ENCODE measurements at regions not wholly inside any gene's neighbourhood (a gene's known extent, or its start where the extent isn't known, plus 50 kb on each side); places are given as distances from the start of the nearest gene placed in this dataset.
"Not testable (repeated sequence)": the region's sequence is repeated elsewhere in the genome, so short reads cannot be mapped to it uniquely, and the experiment has no call there.

DNA sequence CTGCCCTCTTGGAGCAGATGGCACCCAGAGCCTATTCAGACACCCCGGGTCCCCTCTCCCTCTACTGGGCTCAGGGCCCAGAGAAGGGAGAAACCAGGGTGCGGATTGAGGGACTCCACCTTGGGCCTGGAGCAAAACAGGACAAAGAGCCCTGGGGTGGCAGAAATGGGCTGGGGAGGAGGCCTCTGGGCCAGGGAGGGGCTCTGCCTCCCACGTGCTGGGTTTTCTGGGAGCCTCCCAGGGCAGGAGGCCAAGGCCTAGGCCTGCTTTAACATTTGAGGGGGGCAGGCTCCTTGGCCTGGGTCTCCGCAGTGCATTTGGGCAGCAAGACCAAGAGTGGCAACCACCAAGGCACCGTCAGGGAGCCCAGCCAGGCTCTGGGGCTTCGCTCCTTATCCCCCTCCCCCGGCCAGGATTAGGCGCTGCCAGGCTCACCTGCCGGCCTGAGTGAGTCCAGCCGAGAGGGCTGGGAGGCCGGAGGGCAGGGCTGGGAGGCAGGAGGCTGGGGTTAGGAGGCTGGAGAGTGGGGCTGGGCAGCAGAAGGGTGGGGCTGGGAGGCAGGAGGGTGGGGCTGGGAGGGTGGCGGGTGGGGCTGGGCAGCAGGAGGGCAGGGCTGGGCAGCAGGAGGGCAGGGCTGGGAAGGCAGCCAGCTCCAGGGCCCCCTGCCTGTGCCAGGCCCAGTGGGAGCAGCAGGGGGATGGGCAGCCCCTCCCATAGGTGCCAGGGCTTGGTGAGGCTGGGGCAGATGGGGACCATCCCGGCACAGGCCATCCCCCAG, 101.8 kb upstream of the EIF5 start:
- DNase-seq (ENCODE audit: low read depth) = no peak

GRCh38 chr14:103232831-103233319, 101.2 kb upstream of the EIF5 start:
- DNase-seq (ENCODE audit: low read depth) = no peak

DNA sequence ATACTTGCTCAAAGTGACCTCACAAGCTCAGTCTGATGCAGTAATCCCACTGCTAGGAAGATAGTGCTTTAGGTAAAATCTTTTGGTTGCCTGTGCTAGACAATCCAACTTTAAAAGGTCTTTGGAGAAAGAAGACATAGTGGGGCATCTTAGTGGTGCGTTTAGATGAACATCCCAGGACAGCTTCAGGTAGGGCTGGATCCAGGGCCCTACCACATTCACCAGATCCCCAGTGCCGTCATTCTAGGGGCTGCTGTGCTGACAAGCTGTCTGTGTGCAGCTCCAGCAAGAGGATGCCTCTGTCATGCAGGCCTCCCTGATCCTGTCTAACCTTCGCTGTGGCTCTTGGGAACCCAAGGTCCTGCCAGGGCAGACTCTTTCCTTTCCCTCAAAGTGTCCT, 100.7 kb upstream of the EIF5 start:
- no peak for DNase-seq (ENCODE audit: low read depth)

- DNase-seq (ENCODE audit: low read depth) = not testable (repeated sequence)
These were observed 99.2 kb upstream of the EIF5 start for GRCh38 chr14:103234826-103235225.

DNA sequence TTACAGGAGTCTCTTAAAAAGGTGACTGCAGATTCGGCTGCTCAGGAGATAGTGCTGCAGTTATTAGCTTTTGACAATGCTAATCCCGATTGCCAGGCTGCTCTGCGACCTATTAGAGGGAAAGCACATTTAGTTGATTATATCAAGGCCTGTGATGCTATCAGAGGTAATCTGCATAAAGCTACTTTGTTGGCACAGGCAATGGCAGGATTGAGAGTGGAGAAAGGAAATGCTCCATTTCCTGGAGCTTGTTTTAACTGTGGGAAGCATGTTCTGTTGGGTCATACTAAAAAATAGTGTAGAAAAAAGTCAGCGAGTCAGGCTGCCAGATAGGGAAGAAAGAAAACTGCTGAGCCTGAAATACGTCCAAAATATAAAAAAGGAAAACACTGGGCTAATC, 98.5 kb upstream of the EIF5 start:
- not testable (repeated sequence) for DNase-seq (ENCODE audit: low read depth)

- DNase-seq (ENCODE audit: low read depth) = no peak
These were observed 94.3 kb upstream of the EIF5 start for GRCh38 chr14:103239751-103240150.

GRCh38 chr14:103241531-103241930, 92.5 kb upstream of the EIF5 start:
- no peak for DNase-seq (ENCODE audit: low read depth)

DNA sequence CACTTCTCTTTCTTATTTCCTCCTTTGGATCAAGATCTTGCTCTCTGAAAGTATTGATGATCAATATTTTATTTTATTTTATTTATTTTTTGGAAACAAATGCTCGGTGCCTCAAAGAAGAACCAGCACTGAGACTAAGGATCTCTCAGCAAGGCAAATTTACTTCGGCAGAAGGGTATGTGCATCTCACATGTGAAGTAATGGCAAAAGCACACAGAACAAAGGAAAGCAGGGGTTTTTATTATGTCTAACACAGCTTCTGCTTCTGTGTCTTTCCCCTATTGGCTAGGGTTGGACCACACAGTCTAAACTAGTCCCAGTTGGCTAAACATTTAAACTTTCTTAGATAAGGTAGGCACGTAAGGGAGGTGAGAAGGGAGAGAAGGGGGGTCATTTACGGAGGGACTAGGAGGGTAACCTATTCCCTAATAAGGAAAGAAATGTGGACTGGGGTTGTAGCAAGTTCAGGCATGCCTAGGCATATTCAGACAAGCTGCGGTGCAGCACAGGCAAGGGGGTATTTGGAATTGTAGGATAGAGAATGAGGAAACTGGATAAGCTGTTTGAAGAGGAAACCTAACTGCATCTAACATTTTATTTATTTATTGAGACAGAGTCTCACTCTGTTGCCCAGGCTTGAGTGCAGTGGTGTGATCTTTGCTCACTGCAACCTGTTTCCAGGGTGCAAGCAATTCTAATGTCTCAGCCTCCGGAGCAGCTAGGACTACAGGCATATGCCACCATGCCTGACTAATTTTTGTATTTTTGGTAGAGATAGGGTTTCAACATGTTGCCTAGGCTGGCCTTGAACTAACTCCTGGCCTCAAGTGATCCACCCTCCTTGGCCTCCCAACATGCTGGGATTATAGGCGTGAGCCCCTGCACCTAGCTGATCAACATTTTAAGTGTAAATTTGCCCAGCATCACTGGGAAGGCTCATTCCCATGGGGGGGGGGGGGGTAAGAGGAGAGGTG, 90.0 kb upstream of the EIF5 start:
- DNase-seq (ENCODE audit: low read depth) = no peak

- not testable (repeated sequence) for DNase-seq (ENCODE audit: low read depth)
These were observed 88.4 kb upstream of the EIF5 start for GRCh38 chr14:103245624-103246031.

GRCh38 chr14:103246070-103246469, 88.0 kb upstream of the EIF5 start:
- DNase-seq (ENCODE audit: low read depth) = no peak

GRCh38 chr14:103247169-103247606, 86.8 kb upstream of the EIF5 start:
- no peak for DNase-seq (ENCODE audit: low read depth)

DNA sequence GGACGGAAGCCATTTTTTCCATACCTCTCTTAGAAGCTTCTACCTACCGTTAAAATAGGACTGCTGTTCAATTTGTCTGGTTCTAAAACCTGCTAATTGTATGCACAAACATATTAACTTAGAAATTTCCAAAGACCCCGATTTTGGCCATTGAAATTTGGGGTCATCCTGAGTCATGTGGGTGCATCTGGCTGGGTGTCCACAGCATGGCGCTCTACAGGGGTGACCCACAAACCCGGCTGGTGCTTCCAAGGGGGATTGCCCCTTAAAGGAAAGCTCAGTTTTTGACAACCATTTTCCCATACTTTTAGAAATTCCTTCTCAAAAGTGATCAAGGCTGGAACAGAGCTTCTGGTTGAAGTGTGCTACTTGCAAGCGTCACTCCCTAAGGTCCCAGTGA, 83.9 kb upstream of the EIF5 start:
- no peak for DNase-seq (ENCODE audit: low read depth)

GRCh38 chr14:103250874-103251273, 83.2 kb upstream of the EIF5 start:
- no peak for DNase-seq (ENCODE audit: low read depth)

- no peak for DNase-seq (ENCODE audit: low read depth)
These were observed 78.5 kb upstream of the EIF5 start for GRCh38 chr14:103255555-103255954.

DNA sequence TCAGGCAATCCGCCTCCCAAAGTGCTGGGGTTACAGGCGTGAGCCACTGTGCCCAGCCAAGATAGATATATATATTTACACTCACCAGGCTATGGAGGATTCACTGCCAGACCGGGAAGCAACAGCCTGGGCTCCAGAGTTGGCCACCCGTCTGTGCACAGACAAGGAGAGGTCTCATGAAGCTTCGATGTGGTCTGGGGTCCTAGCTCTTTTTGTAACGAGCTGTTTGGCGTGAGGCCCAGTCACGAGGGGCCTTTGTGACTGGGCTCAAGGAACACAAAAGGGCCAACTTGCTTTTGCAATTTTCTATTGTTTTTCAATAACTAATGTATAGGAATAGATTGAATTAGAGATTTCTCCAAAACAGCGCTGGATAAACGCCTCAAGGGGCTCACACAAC, 77.6 kb upstream of the EIF5 start:
- DNase-seq (ENCODE audit: low read depth) = no peak

DNA sequence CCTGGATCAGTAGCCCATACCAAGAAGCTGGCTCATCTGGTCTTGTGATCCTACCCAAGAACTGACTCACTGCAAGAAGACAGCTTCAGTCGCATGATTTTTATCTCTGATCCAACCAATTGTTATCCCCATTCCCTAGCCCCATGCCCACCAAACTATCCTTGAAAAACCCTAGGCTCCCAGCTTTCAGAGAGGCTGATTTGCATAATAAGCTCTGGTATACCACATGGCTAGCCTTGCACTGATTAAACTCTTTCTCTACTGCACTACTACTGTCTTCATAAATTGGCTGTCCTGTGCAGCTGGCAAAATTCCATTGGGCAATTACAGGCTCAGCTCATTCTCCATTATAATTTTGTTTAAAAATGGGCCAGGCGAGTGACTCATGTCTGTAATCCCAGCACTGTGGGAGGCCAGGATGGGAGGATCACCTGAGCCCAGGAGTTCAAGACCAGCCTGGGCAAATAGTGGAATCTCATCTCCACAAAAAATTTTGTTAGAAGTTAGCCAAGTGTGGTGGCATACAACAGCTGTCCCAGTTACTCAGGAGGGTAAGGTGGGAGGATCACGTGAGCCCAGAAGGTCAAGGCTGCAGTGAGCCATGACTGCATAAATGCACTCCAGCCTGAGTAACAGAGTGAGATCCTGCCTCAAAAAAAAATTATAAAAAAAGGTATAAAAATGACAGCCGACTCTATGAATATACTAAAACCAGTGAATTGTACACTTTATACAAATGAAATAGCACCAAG, 76.7 kb upstream of the EIF5 start:
- DNase-seq (ENCODE audit: low read depth) = no peak

DNA sequence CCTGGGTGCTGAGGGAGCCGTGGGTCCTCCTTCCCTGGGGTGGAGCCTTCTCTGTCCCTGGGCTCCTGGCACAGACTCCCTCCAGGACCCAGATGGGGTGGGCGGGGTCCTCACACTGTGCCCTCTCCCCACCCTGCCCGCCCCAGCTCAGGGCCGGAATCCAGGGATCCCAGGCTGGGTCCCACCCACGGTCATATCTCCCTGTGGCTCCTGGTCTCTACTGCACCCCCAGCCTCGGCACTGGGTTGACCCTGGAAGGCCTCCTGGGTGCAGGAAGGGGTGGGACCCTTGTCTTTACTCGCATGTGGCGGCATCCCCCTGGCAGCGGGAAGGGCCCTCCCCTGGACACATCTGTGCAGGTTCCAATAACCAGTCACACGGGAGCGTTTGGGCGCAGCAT, 75.8 kb upstream of the EIF5 start:
- DNase-seq (ENCODE audit: low read depth) = no peak

DNA sequence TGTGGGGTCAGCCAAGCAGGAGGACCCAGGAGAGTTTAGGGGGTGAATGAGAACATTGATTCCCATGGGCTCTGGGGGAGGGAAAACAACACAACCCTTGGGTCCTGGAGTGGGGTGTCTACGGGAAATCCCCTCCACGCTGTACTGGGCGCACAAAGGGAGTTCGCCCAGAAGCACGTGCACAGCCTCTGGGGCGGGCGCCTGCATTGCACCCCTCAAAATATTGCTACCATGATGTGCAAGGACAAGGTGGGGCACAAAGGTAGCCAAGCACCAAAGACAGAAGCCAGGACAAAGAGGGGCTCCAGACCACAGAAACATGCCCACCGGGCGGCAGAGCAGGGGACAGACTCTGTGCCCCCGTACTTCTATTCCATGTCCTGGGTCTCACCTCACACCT, 74.9 kb upstream of the EIF5 start:
- no peak for DNase-seq (ENCODE audit: low read depth)

DNA sequence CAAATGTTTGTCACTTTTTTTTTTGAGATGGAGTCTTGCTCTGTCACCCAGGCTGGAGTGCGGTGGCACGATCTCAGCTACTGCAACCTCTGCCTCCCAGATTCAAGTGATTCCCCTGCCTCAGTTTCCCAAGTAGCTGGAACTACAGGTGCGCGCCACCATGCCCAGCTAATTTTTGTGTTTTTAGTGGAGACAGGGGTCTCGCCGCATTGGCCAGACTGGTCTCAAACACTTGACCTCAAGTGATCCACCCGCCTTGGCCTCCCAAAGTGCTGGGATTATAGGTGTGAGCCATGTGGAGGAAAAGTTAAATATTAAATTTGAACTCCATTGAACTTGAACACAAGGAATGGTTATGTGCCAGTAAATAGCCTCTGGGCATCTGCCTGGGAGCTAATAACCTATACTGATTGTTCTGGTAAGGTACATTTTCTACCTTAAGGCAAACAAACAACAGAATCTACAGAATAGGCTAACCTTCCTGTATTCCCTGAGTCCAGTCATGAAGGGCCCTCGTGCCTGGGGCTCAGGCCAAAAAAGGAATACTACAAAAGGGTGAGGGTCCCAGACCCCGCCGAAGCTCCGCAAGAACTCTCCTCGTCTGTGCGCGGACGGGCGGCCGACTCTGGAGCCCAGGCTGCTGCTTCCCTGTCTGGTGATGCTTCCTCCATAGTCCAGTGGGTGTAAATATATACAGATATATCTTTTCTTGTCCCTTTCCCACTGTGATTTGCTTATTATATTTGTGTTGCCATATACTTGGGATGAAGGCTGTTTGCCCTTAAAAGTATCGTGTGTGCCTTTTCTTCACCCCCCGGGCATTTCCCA, 74.0 kb upstream of the EIF5 start:
- DNase-seq (ENCODE audit: low read depth) = no peak

- no peak for DNase-seq (ENCODE audit: low read depth)
These were observed 73.4 kb upstream of the EIF5 start for GRCh38 chr14:103260629-103261124.
